GM21390 (cell line): ENCODE measurements at regions not wholly inside any gene's neighbourhood (a gene's known extent, or its start where the extent isn't known, plus 50 kb on each side); places are given as distances from the start of the nearest gene placed in this dataset.
"Not testable (repeated sequence)": the region's sequence is repeated elsewhere in the genome, so short reads cannot be mapped to it uniquely, and the experiment has no call there.

Experiments used
- ATAC-seq: cut with Tn5 transposase; IDR thresholded peaks from one replicate; pipeline ENCODE4 v1.9.1; 2021; ENCODE audit not compliant: unreplicated experiment

DNA sequence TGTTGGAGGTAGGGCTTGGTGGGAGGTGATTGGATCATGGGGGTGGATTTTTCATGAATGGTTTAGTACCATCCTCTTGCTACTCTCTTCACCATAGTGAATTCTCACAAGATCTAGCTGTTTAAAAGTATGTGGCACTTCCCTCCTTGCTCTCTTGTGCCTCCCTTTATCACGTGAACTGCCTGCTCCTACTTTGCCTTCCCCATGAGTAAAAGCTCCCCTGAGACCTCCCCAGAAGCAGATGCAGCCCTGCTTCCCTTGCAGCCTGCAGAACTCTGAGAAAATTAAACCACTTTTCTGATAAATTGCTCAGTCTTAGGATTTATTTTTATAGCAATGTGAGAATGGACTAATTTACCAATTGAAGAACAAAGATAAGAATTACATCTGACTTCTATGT is 223.1 kb downstream of the RNF144A start:
- no peak for ATAC-seq

DNA sequence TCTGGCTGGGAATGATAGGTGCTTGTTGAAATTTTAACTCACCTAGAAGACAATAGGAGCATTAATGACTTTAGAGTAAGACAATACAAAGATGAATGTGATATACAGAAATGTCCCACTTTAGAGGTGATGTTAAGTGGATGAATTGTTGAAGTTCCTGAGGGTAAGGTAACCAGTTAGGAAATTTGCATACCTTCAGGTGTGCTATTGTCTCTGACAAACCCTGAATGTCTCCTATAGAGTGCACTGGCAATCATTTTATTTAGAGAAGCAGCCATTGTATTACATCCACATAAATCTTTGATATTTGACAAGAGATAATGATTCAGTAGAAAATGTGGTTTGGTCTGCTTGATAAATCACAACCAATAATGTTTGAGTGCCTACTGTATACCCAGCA is 228.5 kb downstream of the RNF144A start:
- no peak for ATAC-seq

DNA sequence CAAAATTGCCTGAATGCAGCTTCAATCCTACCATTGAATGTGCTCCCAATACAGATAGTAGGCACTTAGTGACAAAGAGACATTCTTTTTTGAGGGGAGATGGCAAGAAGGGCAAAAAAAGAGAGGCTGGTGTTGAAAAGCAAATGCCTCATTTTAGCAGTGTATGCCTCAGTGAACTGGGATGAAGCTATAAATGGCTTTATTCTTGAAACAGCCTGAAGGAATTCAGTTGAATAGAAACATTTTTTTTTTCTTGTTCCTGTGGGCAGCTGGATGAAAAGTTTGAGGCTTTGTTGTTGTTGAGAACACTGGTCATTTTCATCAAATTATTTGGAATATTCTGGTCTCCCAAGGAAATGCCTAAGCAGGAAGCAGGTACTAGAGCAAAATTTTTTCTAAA is 228.9 kb downstream of the RNF144A start:
- no peak for ATAC-seq

DNA sequence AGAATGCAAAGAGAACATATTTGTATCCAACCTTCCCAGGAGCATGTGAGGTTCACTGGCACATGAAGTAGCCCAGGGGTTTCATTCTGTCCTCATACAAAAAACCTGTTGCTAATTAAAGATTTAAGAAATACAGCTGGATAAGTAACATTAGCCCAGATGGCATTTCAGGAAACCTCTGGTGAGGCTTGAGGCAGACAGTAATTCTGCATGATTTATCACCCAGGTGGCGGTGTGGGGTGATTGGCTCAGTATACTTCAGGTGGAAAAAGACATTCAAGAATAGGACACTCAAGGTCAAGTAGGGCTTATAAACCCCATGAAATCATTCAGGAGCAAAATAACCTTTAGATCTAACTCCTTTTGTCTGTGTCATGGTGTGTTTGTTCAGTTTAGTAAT is 237.4 kb downstream of the RNF144A start:
- ATAC-seq, result no peak

DNA sequence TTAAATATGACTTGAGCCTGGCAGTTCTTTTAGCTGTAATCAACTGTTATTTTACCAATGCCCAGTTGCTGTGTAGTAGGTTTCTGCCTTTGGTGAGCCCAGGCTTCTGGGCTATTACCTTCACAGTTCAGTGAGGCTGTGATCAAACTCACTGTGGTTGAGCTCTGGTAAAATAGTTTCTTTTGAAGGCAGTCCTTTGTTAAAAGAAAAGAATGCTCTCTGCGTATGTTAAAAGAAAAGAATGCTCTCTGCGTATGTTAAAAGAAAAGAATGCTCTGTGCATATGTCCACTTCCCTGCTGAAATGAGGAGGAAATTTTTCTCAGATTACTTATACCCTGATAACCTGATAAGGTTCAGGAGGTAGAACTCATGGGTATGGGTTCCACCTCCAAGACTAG is 244.3 kb downstream of the RNF144A start:
- no peak for ATAC-seq

DNA sequence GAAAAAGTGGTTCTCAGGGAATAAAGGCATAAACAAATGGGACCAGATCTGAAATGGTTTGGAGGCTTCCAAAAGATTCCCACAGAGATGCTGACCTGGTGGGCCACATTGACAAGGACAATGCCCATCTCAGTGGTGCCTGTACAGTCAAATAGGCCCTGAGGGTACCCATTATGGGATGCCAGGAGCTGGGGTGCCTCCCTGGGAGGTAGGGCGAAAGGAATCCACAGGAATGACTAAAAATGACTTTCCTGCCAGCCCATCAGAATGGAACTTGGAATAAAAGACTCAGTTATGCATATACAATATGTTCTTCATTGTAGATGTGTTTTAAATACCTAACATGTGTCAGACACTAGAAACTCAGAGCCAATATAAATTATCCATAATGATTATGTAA is 248.5 kb downstream of the RNF144A start:
- ATAC-seq, result no peak

DNA sequence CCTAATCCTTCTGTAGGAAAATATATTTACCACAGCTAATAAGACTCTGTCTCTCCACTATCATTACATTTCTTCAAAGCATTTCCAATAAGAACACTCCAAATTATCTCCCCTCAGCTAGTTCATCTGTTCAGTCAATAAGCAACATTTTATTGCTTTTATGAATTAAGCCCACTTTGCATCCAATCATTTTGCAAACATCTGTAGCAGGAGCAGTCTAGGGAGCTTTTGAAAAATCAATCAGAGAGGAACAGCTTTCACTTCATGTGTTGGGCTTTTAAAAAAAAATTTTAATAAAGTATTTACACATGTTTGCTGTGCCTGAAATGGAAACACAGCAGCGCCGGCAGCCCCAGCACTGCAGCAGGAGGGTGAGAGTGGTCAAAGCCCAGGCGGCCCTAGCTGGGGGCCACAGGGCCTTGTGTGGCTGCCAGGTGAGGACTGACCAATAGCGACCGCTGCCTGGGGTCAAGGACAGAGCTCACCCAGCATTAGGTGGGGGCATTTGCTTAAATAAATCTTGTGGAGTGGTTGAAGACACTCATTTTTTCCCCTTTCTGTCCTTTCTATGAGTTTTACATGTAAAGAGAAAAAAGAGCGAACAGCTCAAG is 250.7 kb downstream of the RNF144A start:
- ATAC-seq, result no peak

DNA sequence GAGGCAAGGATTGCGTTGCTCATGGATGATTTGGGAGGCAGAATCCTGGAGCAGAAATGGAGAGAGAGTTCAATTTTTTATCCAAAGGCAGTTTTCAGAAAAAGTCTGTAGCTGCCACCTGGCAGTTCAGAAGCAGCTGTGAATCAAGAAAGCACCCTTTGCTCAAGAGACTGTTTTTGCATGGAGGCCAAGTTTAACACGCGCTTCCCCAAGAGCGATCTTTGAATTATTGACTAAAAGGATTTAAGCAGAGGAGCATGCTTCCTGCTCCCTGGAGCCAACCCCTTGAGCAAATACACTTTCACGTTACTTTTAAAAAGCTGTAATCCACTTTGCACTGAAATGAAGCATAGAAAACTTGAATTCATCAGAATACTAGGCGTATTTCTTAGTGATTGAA is 252.4 kb downstream of the RNF144A start:
- no peak for ATAC-seq

DNA sequence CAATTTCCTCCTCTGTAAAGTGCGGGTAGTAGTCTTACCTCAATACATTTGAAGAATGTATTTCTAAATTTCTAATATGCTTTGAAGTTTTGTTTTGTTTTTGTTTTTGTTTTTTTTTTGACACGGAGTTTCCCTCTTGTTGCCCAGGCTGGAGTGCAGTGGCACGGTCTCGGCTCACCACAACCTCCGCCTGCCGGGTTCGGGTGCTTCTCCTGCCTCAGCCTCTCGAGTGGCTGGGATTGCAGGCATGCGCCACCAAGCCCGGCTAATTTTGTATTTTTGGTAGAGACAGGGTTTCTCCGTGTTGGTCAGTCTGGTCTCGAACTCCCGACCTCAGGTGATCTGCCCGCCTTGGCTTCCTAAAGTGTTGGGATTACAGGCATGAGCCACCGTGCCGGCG is 261.8 kb downstream of the RNF144A start:
- ATAC-seq, result not testable (repeated sequence)

DNA sequence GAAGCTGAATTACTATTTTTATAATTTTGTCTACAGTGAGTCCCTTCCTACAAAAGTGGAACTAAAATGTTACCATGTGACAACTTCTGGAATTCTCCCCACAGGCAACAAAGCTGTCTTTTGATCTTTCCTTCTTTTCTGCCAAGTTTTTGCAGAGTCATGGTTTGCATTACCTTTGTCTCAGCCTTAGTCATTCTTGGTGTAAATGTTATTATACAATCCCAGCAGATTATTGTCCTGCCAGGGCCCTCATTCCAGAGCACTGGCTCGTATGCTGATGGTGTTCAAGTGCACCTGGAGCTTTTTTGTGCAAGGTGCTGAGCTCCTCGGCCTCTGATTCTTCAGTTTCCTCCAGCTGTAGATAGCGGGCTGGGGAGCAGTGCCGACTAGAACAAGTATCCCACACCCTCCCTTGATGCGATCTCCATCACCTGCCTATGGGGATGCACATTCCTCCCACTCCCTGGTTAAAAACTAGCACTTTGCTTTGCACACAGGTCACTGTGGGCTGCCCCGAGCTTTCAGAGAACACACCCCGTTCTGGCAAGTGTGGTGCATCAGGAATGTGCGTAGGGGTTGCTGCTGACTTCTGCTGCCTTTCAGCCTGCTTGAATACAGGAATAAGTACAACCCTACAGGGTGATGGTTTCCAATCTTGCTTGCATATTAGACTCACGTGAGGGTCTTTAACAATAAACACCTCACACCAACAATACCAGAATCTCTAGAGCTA is 263.6 kb downstream of the RNF144A start:
- ATAC-seq, result no peak

DNA sequence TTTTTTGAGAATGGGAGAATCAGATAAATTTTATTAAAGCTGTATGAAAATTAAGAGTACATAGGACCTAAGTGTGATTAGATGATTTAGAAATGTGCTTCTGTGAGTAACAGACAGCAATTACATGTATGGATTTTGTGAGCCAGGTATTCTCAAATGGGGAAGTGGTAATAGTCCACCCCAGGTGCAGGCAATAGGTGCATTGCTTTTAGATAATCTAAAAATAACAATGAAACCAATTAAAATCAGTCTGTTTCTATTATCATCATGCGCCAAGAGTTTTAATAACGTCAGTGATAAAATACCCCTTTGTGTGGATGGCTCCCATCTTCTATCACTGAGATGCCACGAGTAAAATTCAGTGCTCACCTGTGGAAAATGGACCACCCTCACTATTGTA is 265.3 kb downstream of the RNF144A start:
- no peak for ATAC-seq

DNA sequence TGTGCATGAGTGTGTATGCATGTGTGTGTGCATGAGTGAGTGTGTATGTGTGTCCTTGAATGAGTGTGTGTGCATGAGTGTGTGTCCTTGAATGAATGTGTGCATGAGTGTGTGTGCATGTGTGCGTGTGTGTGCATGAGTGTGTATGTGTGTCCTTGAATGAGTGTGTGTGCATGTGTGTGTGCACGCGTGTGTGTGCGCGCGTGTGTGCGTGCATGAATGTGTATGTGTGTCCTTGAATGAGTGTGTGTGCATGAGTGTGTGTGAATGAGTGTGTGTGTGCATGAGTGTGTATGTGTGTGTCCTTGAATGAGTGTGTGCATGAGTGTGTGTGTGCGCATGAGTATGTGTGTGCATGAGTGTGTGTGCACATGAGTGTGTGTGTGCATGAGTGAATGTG is 271.9 kb downstream of the RNF144A start:
- no peak for ATAC-seq

DNA sequence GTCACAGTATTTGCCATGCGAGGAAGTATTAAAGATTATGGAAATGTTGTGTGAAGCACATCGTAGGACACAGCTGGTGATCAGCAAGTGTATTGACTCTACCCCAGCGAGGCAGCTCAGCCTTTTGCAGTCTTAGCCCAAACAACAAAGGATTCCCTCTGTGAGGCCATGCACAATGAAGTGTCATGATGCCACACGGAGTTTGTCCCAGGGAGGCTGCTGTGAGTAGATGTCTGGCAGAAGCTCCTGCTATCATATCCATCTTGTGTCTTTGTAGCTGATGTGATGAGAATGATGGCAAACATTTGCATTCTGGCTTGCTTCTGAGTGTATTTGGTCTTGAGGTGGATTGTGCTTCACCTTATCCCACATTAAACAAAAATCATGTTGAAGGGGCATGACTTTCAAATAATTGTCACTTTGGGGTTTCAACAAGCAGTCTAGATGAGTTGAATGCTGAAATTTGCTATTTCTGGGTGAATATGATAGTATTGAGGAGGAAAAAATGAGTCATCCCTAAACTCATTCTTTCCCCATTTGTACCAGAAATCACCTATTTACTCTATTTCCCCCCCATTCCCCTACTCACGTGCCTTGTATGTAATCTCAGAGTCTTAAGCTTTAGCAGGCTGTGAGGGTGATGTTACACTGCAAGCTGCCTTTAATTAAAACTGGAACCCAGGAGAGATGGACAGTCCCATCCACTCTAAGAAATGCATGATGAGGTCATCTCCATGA is 273.5 kb downstream of the RNF144A start:
- ATAC-seq, result no peak

DNA sequence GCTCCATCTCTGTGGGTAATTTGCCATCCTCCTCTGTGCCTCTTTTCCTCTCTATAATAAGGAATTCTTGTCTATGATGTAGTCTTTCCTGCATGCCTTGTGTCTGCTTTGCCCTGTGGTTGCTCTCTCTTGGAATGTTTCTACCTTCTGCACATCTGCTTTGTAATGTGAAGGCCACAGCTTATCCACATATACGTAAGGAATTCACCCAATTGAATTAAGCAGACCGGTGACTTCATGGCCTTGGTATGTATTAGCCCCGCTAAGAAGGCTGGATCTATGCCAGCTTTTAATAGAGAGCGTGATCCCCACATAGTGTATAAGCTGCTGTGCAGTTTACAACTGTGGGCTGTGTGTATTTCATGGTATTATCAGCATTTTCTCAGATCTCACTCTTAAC is 274.7 kb downstream of the RNF144A start:
- no peak for ATAC-seq

DNA sequence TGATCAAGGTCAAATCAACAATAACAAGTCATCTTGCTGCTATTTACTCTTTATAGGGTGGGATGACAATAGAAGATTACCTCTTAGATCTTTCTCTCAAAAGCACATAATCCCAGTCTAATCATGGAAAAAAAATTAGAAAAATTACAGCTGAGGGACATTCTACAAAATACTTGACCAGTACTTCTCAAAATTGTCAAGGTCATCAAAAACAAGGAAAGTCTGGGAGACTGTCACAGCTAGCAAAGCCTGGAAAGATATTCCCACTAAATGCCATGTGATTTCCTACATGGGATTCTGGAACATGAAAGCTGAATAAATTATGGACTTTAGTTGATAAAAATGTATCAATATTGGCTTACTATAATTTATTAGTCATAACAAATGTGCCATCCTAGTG is 276.2 kb downstream of the RNF144A start:
- no peak for ATAC-seq

DNA sequence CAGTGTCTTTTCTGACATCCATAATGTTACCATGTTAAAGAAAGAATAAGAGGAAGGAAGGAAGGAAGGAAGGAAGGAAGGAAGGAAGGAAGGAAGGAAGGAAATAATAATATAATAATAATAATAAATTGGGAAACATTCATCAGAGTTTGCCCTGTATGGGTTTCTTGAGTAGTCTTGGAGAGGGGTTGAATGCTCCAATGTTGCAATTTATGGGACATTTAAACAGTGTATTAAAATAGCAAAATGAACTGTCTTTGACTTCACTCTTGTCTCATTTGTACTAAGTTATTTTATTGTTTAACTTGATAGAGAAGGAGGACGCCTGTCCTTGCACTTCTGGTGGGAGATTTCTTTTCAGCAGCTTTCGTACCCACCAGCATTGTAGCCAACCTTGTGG is 277.7 kb downstream of the RNF144A start:
- ATAC-seq, result no peak

DNA sequence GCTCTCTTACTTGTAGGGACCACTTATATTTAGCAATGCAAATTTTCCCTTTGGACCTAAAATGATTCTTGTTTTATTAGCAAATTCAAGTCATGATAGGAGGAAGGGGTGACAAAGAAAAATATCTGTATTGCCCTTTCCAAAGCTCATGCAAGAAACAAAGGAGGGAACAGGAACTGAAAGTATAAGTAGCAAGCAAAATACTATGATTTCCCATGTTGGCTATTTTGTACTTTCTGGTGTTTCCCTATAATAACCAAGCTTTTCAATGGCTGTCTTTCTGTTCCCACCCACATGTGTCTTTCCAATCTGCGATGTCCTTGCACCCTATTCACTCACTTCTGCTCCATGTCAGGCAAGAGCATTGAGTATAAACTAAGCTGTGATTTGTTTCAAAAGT is 279.7 kb downstream of the RNF144A start:
- ATAC-seq, result no peak

DNA sequence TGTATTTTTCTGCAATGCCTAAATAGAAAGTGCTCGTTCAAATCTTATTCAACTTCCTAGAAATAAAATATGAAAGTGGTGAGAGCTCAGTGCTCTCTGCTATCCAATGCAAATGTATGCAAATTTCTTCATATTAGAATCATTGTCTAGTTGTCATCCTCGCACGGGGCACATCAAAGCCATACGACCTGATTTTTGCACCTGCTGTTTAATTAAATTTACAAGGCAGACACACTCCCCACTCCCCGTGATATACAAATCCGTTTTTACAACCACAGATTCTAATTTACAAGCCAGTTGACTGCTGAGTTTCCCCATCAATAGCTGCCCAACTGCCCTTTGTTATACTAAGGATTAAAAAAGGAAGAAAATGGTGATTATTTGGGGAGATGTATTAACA is 284.6 kb downstream of the RNF144A start:
- no peak for ATAC-seq

DNA sequence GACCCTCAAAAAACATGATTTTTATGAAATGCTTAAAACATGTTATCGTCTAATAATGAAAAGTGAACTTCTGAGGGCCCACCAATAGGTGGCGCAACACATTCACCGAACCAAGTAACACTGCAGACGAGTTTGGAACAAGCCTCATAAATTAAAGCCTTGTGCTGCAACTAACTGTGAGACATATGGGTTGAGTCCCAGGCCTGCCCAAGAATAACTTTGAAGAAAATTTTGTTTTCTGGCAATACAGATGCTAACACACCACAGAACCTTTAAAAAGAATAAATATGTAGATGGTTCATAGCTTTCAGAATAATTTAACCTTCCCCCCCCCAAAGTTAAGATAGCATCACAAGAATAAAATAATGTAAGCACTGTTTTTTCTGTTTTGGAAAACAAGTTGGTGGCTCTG is 285.9 kb downstream of the RNF144A start:
- ATAC-seq, result peak; percentile 57

DNA sequence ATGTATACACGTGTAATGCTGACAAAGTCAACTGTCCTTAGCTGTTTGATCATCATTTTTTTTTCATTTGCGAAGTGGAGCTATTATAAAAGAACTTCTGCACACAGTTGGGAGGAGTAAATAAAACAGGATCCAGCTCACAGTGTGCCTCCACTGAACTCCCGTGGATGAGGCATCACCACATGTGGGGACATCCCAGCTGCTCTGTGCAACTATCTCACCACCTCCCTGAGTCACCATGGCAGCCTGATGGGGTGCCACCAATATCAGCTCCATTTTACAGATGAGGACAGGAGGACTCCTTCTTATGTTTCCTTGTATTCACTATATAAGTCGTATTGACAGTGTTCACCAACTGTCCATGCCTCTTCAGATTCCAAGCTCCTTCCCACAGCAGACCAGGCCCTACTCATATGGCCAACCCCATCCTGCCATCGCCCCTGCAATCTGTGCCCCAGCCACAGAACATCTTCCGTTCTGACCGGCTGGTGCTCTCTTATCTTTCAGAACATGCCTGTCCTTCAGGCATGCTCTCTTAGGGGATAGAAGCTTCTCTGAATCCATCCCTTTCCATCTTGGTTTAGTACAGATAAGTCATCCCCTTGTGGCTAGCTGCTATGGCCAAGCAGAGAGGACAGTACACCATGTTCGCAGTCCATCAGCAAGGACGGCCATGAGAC is 288.1 kb downstream of the RNF144A start:
- no peak for ATAC-seq

DNA sequence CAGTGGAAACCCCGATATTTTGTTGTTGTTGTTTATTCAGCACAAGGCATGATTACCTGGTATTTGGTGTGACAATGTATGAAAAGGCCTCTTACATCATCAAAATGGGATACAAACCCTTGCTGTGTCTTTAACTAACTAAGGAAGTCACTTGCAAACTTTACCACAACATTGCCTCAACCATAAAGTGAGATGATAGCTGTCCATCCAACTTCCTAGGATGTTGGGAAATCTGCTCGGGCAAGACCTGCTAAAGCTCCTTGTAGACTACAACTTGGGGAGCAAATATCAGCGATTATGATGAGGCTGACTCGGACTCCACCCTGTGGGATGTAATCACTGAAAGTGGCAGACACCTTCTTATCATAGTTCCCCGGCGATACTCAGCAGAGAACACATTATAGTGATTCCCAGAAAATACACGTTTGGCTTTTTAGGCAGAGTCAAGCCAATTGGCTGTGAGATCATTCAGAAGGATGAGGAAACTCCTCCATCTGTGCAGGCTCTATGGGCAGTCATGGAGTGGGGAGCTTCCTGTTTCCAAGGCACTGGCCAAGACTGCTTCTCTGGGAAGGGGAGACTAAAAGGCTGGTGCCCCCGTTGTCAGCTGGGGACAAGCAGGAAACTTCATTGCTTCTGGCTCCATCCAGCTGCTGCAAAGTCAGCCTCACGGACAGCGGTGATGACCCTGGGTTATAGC is 289.0 kb downstream of the RNF144A start:
- ATAC-seq, result no peak
